GM12878 (cell line): ENCODE measurements at regions not wholly inside any gene's neighbourhood (a gene's known extent, or its start where the extent isn't known, plus 50 kb on each side); places are given as distances from the start of the nearest gene placed in this dataset.

ENCODE experiments used
- ATAC-seq: fragments of 200-7000 bp; cut with Tn5 transposase; 3 replicates; pipeline ENCODE4 v1.9.1; 2020; ENCODE audit warnings: mild to moderate bottlenecking, moderate library complexity
- BruUV-seq: library from RNA; stranded (reverse); fragments of 400-500 nt; replicated peaks from 2 replicates; lab custom pipeline; 2021; lab: Mats Ljungman, UMichigan
- CTCF ChIA-PET: fragments of 300-600 bp; sonication (Branson Sonifier 250); formaldehyde crosslinking; extraction: SDS; loops from one replicate; lab custom pipeline; 2021; ENCODE audit warnings: inconsistent platforms; lab: Yijun Ruan, JAX
- POLR2A ChIA-PET: fragments of 350-600 bp; formaldehyde crosslinking; extraction: SDS; loops from one replicate; lab custom pipeline; 2021; ENCODE audit warnings: inconsistent platforms; lab: Charles Lee
- RAD21 ChIA-PET: fragments of 300-600 bp; sonication (Branson Sonifier 250); formaldehyde crosslinking; loops from one replicate; lab custom pipeline; 2023; ENCODE audit warnings: antibody characterized with exemption; ENCODE audit not compliant: unreplicated experiment; lab: Charles Lee
- SMC1A ChIA-PET: fragments of 300-600 bp; sonication (Branson Sonifier 250); formaldehyde crosslinking; loops from one replicate; lab custom pipeline; 2023; ENCODE audit not compliant: unreplicated experiment, uncharacterized antibody; lab: Charles Lee
- DNase-seq: peaks from one replicate; pipeline ENCODE4 v3.0.0-alpha.2; 2011; ENCODE audit warnings: low read depth, low spot score
- FAIRE-seq: peaks from 3 replicates; lab custom pipeline; 2011; peaks lifted over from hg19 to GRCh38; lab: Jason Lieb, UNC
- H2AFZ ChIP-seq: 2 replicates; pipeline ENCODE4 v1.6.0; 2011; ENCODE audit warnings: low read depth, low read length, control low read depth; ENCODE audit not compliant: control insufficient read depth
- H3K27ac ChIP-seq: 2 replicates; pipeline ENCODE4 v1.5.1; 2011; ENCODE audit warnings: control low read depth; ENCODE audit not compliant: control insufficient read depth, insufficient read depth
- H3K27me3 ChIP-seq, 2 experiments: replicated peaks in 1 of 2; 2 replicates each; pipeline versions ENCODE4 v1.6.0 to v1.6.1; 2011; ENCODE audit warnings: low read length in 1 of 2; ENCODE audit not compliant: control insufficient read depth in 2 of 2, insufficient read depth in 2 of 2
- H3K36me3 ChIP-seq, 2 experiments: 2 replicates each; pipeline ENCODE4 v1.5.1; 2011; ENCODE audit warnings: low read length in 1 of 2; ENCODE audit not compliant: control insufficient read depth in 2 of 2, insufficient read depth in 2 of 2
- H3K4me1 ChIP-seq: 2 replicates; pipeline ENCODE4 v1.6.1; 2011; ENCODE audit warnings: mild to moderate bottlenecking, low read length, moderate library complexity, mixed read lengths; ENCODE audit not compliant: control insufficient read depth, insufficient read depth
- H3K4me2 ChIP-seq: 2 replicates; pipeline ENCODE4 v1.6.0; 2011; ENCODE audit warnings: control low read depth; ENCODE audit not compliant: control insufficient read depth, insufficient read depth
- H3K4me3 ChIP-seq: fragments of 200-600 bp; sonication (generic); 2 replicates; pipeline ENCODE4 v1.5.1; 2016
- H3K79me2 ChIP-seq: 2 replicates; pipeline ENCODE4 v1.6.0; 2011; ENCODE audit warnings: low read length; ENCODE audit not compliant: control insufficient read depth, insufficient read depth
- H3K9ac ChIP-seq: 2 replicates; pipeline ENCODE4 v1.8.0; 2011; ENCODE audit warnings: low read length, control low read depth, mixed read lengths; ENCODE audit not compliant: control insufficient read depth, insufficient read depth
- H3K9me3 ChIP-seq: replicated peaks from 3 replicates; pipeline ENCODE4 v1.5.1; 2011; ENCODE audit warnings: mild to moderate bottlenecking, low read length; ENCODE audit not compliant: control insufficient read depth, insufficient read depth
- H4K20me1 ChIP-seq: 2 replicates; pipeline ENCODE4 v1.6.0; 2011; ENCODE audit not compliant: control insufficient read depth, insufficient read depth
- CHD1 ChIP-seq: IDR thresholded peaks from 2 replicates; pipeline ENCODE4 v1.6.1; 2012; ENCODE audit warnings: low read depth, low read length, improper control_type of control experiment
- CTCF ChIP-seq, 3 experiments: IDR thresholded peaks in 2 of 3; conservative IDR thresholded peaks in 1 of 3; 2 replicates each; pipeline ENCODE4 v1.5.1; 2011; ENCODE audit warnings: low read depth in 3 of 3, low read length in 3 of 3, mild to moderate bottlenecking in 3 of 3, control low read depth in 2 of 3, moderate library complexity in 2 of 3, inconsistent platforms in 1 of 3, mixed read lengths in 1 of 3; ENCODE audit not compliant: control insufficient read depth in 2 of 3, insufficient read depth in 1 of 3; ENCODE audit errors: extremely low read depth in 1 of 3
- E2F8 ChIP-seq: fragments of 450-650 bp; IDR thresholded peaks from 2 replicates; pipeline ENCODE4 v1.6.1; 2018; ENCODE audit warnings: mild to moderate bottlenecking, low read depth, moderate library complexity; ENCODE audit not compliant: partially characterized antibody
- EED ChIP-seq: sonication (generic); IDR thresholded peaks from 2 replicates; pipeline ENCODE4 v1.6.1; 2016; ENCODE audit warnings: antibody characterized with exemption, low read depth
- ETV6 ChIP-seq, 2 experiments: fragments of 450-650 bp in 1 of 2; IDR thresholded peaks in 1 of 2; conservative IDR thresholded peaks in 1 of 2; 2 replicates each; pipeline ENCODE4 v1.6.1; 2014; ENCODE audit warnings: antibody characterized with exemption in 1 of 2, borderline replicate concordance in 1 of 2, low read depth in 1 of 2, mild to moderate bottlenecking in 1 of 2, moderate library complexity in 1 of 2
- EZH2 ChIP-seq: IDR thresholded peaks from 2 replicates; pipeline ENCODE4 v1.6.1; 2012; ENCODE audit warnings: low read depth, mild to moderate bottlenecking, control low read depth, inconsistent platforms, low read length, borderline replicate concordance; ENCODE audit not compliant: control insufficient read depth
- IKZF2 ChIP-seq, 2 experiments: fragments of 450-650 bp; IDR thresholded peaks; 2 replicates each; pipeline ENCODE4 v1.6.1; 2017; ENCODE audit warnings: mild to moderate bottlenecking in 2 of 2, moderate library complexity in 2 of 2
- NR2C2 ChIP-seq: IDR thresholded peaks from 2 replicates; pipeline ENCODE4 v1.6.1; 2011; ENCODE audit warnings: borderline replicate concordance, low read depth; ENCODE audit not compliant: control insufficient read depth, insufficient read length
- NRF1 ChIP-seq: conservative IDR thresholded peaks from 2 replicates; pipeline ENCODE4 v1.6.1; 2011; ENCODE audit warnings: mild to moderate bottlenecking, low read depth, low read length, improper control_type of control experiment
- POLR2AphosphoS5 ChIP-seq: IDR thresholded peaks from 2 replicates; pipeline ENCODE4 v1.6.1; 2011; ENCODE audit warnings: mild to moderate bottlenecking, low read length, inconsistent platforms
- RAD21 ChIP-seq: IDR thresholded peaks from 2 replicates; pipeline ENCODE4 v1.6.1; 2011; ENCODE audit warnings: mild to moderate bottlenecking, low read depth, low read length, moderate library complexity; ENCODE audit not compliant: insufficient read depth
- RB1 ChIP-seq: fragments of 450-650 bp; formaldehyde crosslinking; IDR thresholded peaks from 2 replicates; pipeline ENCODE4 v1.6.1; 2017; ENCODE audit warnings: mild to moderate bottlenecking, borderline replicate concordance
- SUZ12 ChIP-seq: fragments of 200-600 bp; sonication (generic); IDR thresholded peaks from one replicate; pipeline ENCODE4 v1.6.1; 2018; ENCODE audit warnings: antibody characterized with exemption, mild to moderate bottlenecking; ENCODE audit not compliant: unreplicated experiment
- WRNIP1 ChIP-seq: IDR thresholded peaks from 2 replicates; pipeline ENCODE4 v1.6.1; 2011; ENCODE audit warnings: low read depth, low read length, improper control_type of control experiment, borderline replicate concordance
- ZNF207 ChIP-seq: fragments of 450-650 bp; IDR thresholded peaks from 2 replicates; pipeline ENCODE4 v1.6.1; 2014; ENCODE audit warnings: antibody characterized with exemption, mild to moderate bottlenecking, borderline replicate concordance
- WGBS: methylation state at CpG from one replicate; pipeline ENCODE4 v1.1.6; 2016; ENCODE audit warnings: low lambda C conversion rate; ENCODE audit not compliant: insufficient replicate concordance, insufficient coverage; ENCODE audit errors: missing lambda C conversion rate; 5-methylcytosine and 5-hydroxymethylcytosine counted together
- in situ Hi-C: fragments of 300-500 bp; cut with MboI; formaldehyde crosslinking; loops from 9 replicates; pipeline ENCODE4 v1.14.3; 2018; ENCODE audit warnings: mixed read lengths
- intact Hi-C: fragments of 100-400 bp; cut with micrococcal nuclease; formaldehyde crosslinking; loops from one replicate; pipeline ENCODE4 v1.14.2; 2022; ENCODE audit not compliant: unreplicated experiment

GRCh38 chr9:115945009-115945431 is 208.6 kb upstream of the PAPPA start:
- TF ChIP-seq NRF1 (no peak), WRNIP1 (no peak), CHD1 (no peak), EZH2 (no peak), RB1 (no peak), ETV6 (conservative IDR thresholded peaks at IDR 0.05 in 1 of 2, IDR thresholded peaks at IDR 0.05 in 1 of 2; ENCODE audit: borderline replicate concordance in 1 of 2, low read depth in 1 of 2) (no peak), EED (no peak)
- ChIA-PET SMC1A (no interaction called here), RAD21 (no interaction called here), CTCF (interaction anchor here (0.6 kb wide), 1 partner anchor 16 kb away, joined by 3 read pairs; no protein-coding TSS in a partner anchor), POLR2A (no interaction called here)
- H2AFZ ChIP-seq = no peak overlapping the region
- no peak overlapping the region for H3K27ac ChIP-seq
- FAIRE-seq (no peak), DNase-seq (no peak), ATAC-seq (no peak)
- in situ Hi-C loops (no loop called here), intact Hi-C loops (no loop called here)
- no peak overlapping the region for H3K4me2 ChIP-seq
- H3K4me3 ChIP-seq = no peak overlapping the region
- BruUV-seq = no TSS peak
- H3K79me2 ChIP-seq = no peaks in the 10 kb centered on the region
- H3K4me1 ChIP-seq = no peaks in the 10 kb centered on the region
- H3K9ac ChIP-seq = no peak overlapping the region
- H3K27me3 ChIP-seq = no peaks in the 10 kb centered on the region
- H4K20me1 ChIP-seq = no peaks in the 10 kb centered on the region
- no peaks in the 10 kb centered on the region for H3K36me3 ChIP-seq
- no peaks in the 10 kb centered on the region for H3K9me3 ChIP-seq

GRCh38 chr9:115946530-115946929 is 207.1 kb upstream of the PAPPA start:
- Histone ChIP-seq H3K27me3 (no peaks in the 10 kb centered on the region), H3K36me3 (no peaks in the 10 kb centered on the region), H3K9me3 (no peaks in the 10 kb centered on the region), H3K79me2 (no peaks in the 10 kb centered on the region), H3K27ac (no peak overlapping the region), H2AFZ (no peak overlapping the region), H3K9ac (no peak overlapping the region), H4K20me1 (no peaks in the 10 kb centered on the region), H3K4me1 (no peaks in the 10 kb centered on the region), H3K4me2 (no peak overlapping the region), H3K4me3 (no peak overlapping the region)
- SMC1A ChIA-PET = no interaction called here
- BruUV-seq = no TSS peak
- 0% methylated on average over 2 of the region's 2 CpGs for WGBS
- in situ Hi-C loops (no loop called here), intact Hi-C loops (no loop called here)
- no peak for DNase-seq
- POLR2A ChIA-PET = no interaction called here
- ATAC-seq = no peak
- CTCF ChIA-PET = no interaction called here
- RAD21 ChIA-PET = no interaction called here
- FAIRE-seq = no peak
- TF ChIP-seq IKZF2 (IDR thresholded peaks at IDR 0.05) = no peak
- no peak for TF ChIP-seq E2F8
- TF ChIP-seq SUZ12 = no peak
- TF ChIP-seq NR2C2 = no peak
- TF ChIP-seq CTCF (IDR thresholded peaks at IDR 0.05 in 2 of 3, conservative IDR thresholded peaks at IDR 0.05 in 1 of 3; ENCODE audit: control insufficient read depth in 2 of 3, extremely low read depth in 1 of 3, insufficient read depth in 1 of 3, low read depth in 3 of 3, low read length in 3 of 3) = no peak
- no peak for TF ChIP-seq ZNF207
- no peak for TF ChIP-seq POLR2AphosphoS5
- TF ChIP-seq RAD21 = no peak
